WTC11 (cell line): ENCODE measurements at regions not wholly inside any gene's neighbourhood (a gene's known extent, or its start where the extent isn't known, plus 50 kb on each side); places are given as distances from the start of the nearest gene placed in this dataset.
A peak's percentile ranks its signal among the peaks of the same experiment; 100 is the strongest.

Source experiments
- ATAC-seq: fragments of 200-7000 bp; cut with Tn5 transposase; 2 replicates; pipeline ENCODE4 v1.10.0; 2021; ENCODE audit warnings: mild to moderate bottlenecking, moderate library complexity
- CTCF ChIA-PET: fragments of 300-600 bp; sonication (Branson Sonifier 250); formaldehyde crosslinking; loops from one replicate; lab custom pipeline; 2021; ENCODE audit warnings: antibody characterized with exemption; lab: Charles Lee
- POLR2A ChIA-PET: fragments of 350-600 bp; sonication (Branson Sonifier 250); formaldehyde crosslinking; loops from one replicate; lab custom pipeline; 2021; ENCODE audit warnings: antibody characterized with exemption; lab: Charles Lee
- DNase-seq: peaks from one replicate; pipeline ENCODE4 v3.0.0; 2021; ENCODE audit warnings: low spot score
- H3K27ac Mint-ChIP-seq: 2 replicates; pipeline ENCODE4 v1.8.0; 2021; ENCODE audit warnings: mixed read lengths
- H3K27me3 Mint-ChIP-seq: 2 replicates; pipeline ENCODE4 v1.8.0; 2021; ENCODE audit warnings: low read depth, mild to moderate bottlenecking, moderate library complexity, mixed read lengths
- H3K36me3 Mint-ChIP-seq: 2 replicates; pipeline ENCODE4 v1.8.0; 2021; ENCODE audit warnings: mixed read lengths
- H3K4me1 Mint-ChIP-seq: 2 replicates; pipeline ENCODE4 v1.8.0; 2022; ENCODE audit warnings: mixed read lengths
- H3K4me3 Mint-ChIP-seq: 2 replicates; pipeline ENCODE4 v1.8.0; 2021; ENCODE audit warnings: mild to moderate bottlenecking, moderate library complexity, mixed read lengths
- H3K9me3 Mint-ChIP-seq: 2 replicates; pipeline ENCODE4 v1.8.0; 2021; ENCODE audit warnings: mixed read lengths
- CREB1 ChIP-seq: sonication (generic); formaldehyde crosslinking; IDR thresholded peaks from 2 replicates; pipeline ENCODE4 v1.8.0; 2023; ENCODE audit warnings: mild to moderate bottlenecking, missing genetic modification reagents
- CREM ChIP-seq: sonication (generic); formaldehyde crosslinking; IDR thresholded peaks from 2 replicates; pipeline ENCODE4 v1.8.1; 2022; ENCODE audit warnings: mild to moderate bottlenecking, missing genetic modification reagents, moderate library complexity
- FOXK1 ChIP-seq: sonication (generic); formaldehyde crosslinking; IDR thresholded peaks from 2 replicates; pipeline ENCODE4 v1.8.0; 2022; ENCODE audit warnings: mild to moderate bottlenecking, moderate library complexity, missing genetic modification reagents
- FOXP1 ChIP-seq: sonication (generic); formaldehyde crosslinking; IDR thresholded peaks from 2 replicates; pipeline ENCODE4 v1.8.0; 2022; ENCODE audit warnings: missing genetic modification reagents, mild to moderate bottlenecking, moderate library complexity, borderline replicate concordance
- GABPB1 ChIP-seq: sonication (generic); formaldehyde crosslinking; IDR thresholded peaks from 2 replicates; pipeline ENCODE4 v1.8.1; 2023; ENCODE audit warnings: mild to moderate bottlenecking, missing genetic modification reagents
- GRHL2 ChIP-seq: fragments of 250-450 bp; sonication (Bioruptor Pico); IDR thresholded peaks from 2 replicates; pipeline ENCODE4 v1.8.0; 2022; ENCODE audit warnings: mild to moderate bottlenecking, moderate library complexity; ENCODE audit not compliant: insufficient replicate concordance, severe bottlenecking
- JUN ChIP-seq: sonication (generic); formaldehyde crosslinking; IDR thresholded peaks from 2 replicates; pipeline ENCODE4 v1.8.0; 2023; ENCODE audit warnings: mild to moderate bottlenecking, missing genetic modification reagents
- OVOL2 ChIP-seq: fragments of 250-450 bp; sonication (Bioruptor Pico); IDR thresholded peaks from 2 replicates; pipeline ENCODE4 v1.9.0; 2021; ENCODE audit warnings: mild to moderate bottlenecking, borderline replicate concordance
- SMAD4 ChIP-seq: sonication (generic); formaldehyde crosslinking; IDR thresholded peaks from 2 replicates; pipeline ENCODE4 v1.8.0; 2022; ENCODE audit warnings: mild to moderate bottlenecking, missing genetic modification reagents
- TEAD1 ChIP-seq: sonication (generic); formaldehyde crosslinking; IDR thresholded peaks from 2 replicates; pipeline ENCODE4 v1.8.0; 2022; ENCODE audit warnings: mild to moderate bottlenecking, missing genetic modification reagents
- ZNF121 ChIP-seq: sonication (generic); formaldehyde crosslinking; IDR thresholded peaks from 2 replicates; pipeline ENCODE4 v1.8.0; 2023; ENCODE audit warnings: missing genetic modification reagents
- ZNF416 ChIP-seq: fragments of 250-450 bp; sonication (Bioruptor Pico); IDR thresholded peaks from 2 replicates; pipeline ENCODE4 v1.9.0; 2021; ENCODE audit warnings: mild to moderate bottlenecking, inconsistent platforms
- ZNF671 ChIP-seq: fragments of 250-450 bp; sonication (Bioruptor Pico); IDR thresholded peaks from 2 replicates; pipeline ENCODE4 v1.8.0; 2021; ENCODE audit warnings: mild to moderate bottlenecking
- TF ChIP-seq, protein P1 (sequence below): sonication (generic); formaldehyde crosslinking; IDR thresholded peaks from 2 replicates; pipeline ENCODE4 v1.8.0; 2023; ENCODE audit warnings: missing genetic modification reagents
- TF ChIP-seq, protein P2 (sequence below): sonication (generic); formaldehyde crosslinking; IDR thresholded peaks from 2 replicates; pipeline ENCODE4 v1.8.0; 2023; ENCODE audit warnings: mild to moderate bottlenecking, missing genetic modification reagents
- TF ChIP-seq, protein P3 (sequence below): sonication (generic); formaldehyde crosslinking; IDR thresholded peaks from 2 replicates; pipeline ENCODE4 v1.8.0; 2022; ENCODE audit warnings: mild to moderate bottlenecking, missing genetic modification reagents
- TF ChIP-seq, protein P4 (sequence below): sonication (generic); formaldehyde crosslinking; IDR thresholded peaks from 2 replicates; pipeline ENCODE4 v1.8.0; 2022; ENCODE audit warnings: mild to moderate bottlenecking, missing genetic modification reagents
- TF ChIP-seq, protein P5 (sequence below): sonication (generic); formaldehyde crosslinking; IDR thresholded peaks from 2 replicates; pipeline ENCODE4 v1.8.1; 2022; ENCODE audit warnings: mild to moderate bottlenecking, missing genetic modification reagents, moderate library complexity, borderline replicate concordance
- TF ChIP-seq, protein P6 (sequence below): fragments of 250-450 bp; sonication (Bioruptor Pico); conservative IDR thresholded peaks from 2 replicates; pipeline ENCODE4 v1.9.0; 2021; ENCODE audit warnings: mild to moderate bottlenecking
- TF ChIP-seq, protein P7 (sequence below): sonication (generic); formaldehyde crosslinking; IDR thresholded peaks from 2 replicates; pipeline ENCODE4 v1.8.0; 2022; ENCODE audit warnings: mild to moderate bottlenecking, missing genetic modification reagents
- TF ChIP-seq, protein P8 (sequence below): fragments of 200-600 bp; IDR thresholded peaks from 2 replicates; pipeline ENCODE4 v1.8.0; 2022; ENCODE audit warnings: antibody characterized with exemption

DNA sequence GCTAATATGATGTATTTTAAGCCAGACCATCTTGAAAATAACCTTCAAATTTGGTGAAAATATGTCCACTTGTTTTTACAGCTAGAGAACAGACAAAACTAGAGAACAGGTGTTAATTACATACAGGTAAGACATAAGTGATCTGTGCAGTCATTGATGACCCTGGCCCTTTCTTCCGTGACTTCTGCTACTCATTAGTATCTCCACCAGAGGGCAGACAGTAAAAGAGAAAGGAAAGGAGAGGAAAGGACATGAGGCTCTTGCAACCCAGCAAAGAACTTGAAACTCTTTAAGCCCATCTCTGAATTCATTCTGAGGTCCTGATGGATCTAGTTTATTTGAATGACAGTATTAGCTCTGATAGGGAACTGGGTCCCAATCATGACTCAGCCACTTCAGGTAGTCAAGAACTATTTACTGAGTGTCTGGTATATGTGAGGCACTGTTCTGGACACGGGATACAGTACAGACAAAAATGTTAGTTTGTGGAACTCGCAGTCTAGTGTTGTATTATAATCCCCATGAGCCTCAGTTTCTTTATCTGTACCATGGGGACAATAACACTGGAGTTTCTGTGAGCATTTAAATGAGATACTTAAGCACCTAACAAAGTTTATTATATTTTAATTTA, 121.0 kb upstream of the TEX13D start:
- POLR2A ChIA-PET = no interaction called here
- no peak overlapping the region for H3K27ac Mint-ChIP-seq

DNA sequence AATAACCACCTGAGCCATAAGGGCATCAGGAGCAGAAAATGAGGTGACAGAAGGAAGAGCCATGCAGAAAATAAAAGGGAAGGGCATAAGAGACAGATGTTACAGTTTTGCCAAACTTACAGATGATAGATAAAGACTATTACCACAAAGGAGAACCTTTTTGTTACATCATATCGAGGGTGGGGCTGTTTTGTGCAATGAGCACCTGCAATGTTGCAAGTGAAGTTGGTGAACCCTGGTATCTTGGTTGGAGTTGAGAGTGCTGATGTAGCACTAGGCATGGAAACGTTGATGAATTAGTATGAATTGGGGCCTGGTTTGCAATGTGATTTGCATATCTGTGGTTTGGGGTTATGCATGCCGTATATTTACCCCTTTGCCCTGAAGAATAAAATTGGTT, 119.8 kb upstream of the TEX13D start:
- CTCF ChIA-PET = no interaction called here
- POLR2A ChIA-PET = no interaction called here
- ATAC-seq = no peak
- H3K27me3 Mint-ChIP-seq = no peaks in the 10 kb centered on the region
- no peak for TF ChIP-seq JUN (CRISPR knock-in tag)
- no peak for TF ChIP-seq SMAD4 (CRISPR knock-in tag)
- TF ChIP-seq, protein P1, sequence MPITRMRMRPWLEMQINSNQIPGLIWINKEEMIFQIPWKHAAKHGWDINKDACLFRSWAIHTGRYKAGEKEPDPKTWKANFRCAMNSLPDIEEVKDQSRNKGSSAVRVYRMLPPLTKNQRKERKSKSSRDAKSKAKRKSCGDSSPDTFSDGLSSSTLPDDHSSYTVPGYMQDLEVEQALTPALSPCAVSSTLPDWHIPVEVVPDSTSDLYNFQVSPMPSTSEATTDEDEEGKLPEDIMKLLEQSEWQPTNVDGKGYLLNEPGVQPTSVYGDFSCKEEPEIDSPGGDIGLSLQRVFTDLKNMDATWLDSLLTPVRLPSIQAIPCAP (CRISPR knock-in tag) = no peak
- TF ChIP-seq, protein P2, sequence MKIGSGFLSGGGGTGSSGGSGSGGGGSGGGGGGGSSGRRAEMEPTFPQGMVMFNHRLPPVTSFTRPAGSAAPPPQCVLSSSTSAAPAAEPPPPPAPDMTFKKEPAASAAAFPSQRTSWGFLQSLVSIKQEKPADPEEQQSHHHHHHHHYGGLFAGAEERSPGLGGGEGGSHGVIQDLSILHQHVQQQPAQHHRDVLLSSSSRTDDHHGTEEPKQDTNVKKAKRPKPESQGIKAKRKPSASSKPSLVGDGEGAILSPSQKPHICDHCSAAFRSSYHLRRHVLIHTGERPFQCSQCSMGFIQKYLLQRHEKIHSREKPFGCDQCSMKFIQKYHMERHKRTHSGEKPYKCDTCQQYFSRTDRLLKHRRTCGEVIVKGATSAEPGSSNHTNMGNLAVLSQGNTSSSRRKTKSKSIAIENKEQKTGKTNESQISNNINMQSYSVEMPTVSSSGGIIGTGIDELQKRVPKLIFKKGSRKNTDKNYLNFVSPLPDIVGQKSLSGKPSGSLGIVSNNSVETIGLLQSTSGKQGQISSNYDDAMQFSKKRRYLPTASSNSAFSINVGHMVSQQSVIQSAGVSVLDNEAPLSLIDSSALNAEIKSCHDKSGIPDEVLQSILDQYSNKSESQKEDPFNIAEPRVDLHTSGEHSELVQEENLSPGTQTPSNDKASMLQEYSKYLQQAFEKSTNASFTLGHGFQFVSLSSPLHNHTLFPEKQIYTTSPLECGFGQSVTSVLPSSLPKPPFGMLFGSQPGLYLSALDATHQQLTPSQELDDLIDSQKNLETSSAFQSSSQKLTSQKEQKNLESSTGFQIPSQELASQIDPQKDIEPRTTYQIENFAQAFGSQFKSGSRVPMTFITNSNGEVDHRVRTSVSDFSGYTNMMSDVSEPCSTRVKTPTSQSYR = no peak
- no peak for TF ChIP-seq CREM (CRISPR knock-in tag)
- TF ChIP-seq ZNF671 (CRISPR knock-in tag) = no peak
- no peak for TF ChIP-seq CREB1
- TF ChIP-seq, protein P3, sequence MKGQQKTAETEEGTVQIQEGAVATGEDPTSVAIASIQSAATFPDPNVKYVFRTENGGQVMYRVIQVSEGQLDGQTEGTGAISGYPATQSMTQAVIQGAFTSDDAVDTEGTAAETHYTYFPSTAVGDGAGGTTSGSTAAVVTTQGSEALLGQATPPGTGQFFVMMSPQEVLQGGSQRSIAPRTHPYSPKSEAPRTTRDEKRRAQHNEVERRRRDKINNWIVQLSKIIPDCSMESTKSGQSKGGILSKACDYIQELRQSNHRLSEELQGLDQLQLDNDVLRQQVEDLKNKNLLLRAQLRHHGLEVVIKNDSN (CRISPR knock-in tag) = no peak
- TF ChIP-seq ZNF416 (CRISPR knock-in tag) = no peak
- no peak for TF ChIP-seq FOXK1
- TF ChIP-seq, protein P4, sequence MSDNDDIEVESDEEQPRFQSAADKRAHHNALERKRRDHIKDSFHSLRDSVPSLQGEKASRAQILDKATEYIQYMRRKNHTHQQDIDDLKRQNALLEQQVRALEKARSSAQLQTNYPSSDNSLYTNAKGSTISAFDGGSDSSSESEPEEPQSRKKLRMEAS = no peak
- no peak for TF ChIP-seq GABPB1
- no peak for TF ChIP-seq GRHL2 (CRISPR knock-in tag)
- TF ChIP-seq OVOL2 (CRISPR knock-in tag) = no peak
- TF ChIP-seq, protein P5, sequence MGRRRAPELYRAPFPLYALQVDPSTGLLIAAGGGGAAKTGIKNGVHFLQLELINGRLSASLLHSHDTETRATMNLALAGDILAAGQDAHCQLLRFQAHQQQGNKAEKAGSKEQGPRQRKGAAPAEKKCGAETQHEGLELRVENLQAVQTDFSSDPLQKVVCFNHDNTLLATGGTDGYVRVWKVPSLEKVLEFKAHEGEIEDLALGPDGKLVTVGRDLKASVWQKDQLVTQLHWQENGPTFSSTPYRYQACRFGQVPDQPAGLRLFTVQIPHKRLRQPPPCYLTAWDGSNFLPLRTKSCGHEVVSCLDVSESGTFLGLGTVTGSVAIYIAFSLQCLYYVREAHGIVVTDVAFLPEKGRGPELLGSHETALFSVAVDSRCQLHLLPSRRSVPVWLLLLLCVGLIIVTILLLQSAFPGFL (CRISPR knock-in tag) = no peak
- no peak for TF ChIP-seq TEAD1 (CRISPR knock-in tag)
- TF ChIP-seq, protein P6, sequence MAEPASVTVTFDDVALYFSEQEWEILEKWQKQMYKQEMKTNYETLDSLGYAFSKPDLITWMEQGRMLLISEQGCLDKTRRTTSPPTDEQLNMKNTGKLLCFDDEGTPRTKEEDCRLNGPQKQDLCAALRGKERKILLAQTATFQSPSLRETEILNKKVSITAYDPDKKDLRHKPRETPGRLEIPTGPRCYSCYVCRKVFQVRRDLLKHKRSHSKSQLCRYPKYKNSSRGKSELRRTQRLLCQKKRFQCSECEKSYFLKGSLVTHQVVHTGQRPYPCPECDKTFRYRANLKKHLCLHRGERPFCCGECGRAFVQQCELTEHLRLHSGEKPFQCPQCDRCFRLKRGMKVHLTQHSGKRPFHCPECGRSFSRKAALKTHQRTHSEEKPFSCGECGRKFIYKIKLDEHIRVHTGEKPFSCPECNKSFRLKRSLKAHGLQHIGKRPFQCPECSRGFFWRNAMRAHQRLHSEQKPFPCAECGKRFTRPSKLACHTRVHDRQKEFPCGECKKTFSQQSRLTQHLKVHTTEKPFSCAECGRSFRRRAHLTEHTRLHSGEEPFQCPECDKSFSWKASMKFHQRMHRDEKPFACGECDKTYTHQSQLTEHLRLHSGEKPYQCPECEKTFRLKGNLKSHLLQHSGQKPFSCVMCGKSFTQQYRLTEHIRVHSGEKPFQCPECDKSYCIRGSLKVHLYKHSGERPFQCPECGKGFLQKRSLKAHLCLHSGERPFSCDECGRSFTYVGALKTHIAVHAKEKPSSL (CRISPR knock-in tag) = no peak
- TF ChIP-seq, protein P7, sequence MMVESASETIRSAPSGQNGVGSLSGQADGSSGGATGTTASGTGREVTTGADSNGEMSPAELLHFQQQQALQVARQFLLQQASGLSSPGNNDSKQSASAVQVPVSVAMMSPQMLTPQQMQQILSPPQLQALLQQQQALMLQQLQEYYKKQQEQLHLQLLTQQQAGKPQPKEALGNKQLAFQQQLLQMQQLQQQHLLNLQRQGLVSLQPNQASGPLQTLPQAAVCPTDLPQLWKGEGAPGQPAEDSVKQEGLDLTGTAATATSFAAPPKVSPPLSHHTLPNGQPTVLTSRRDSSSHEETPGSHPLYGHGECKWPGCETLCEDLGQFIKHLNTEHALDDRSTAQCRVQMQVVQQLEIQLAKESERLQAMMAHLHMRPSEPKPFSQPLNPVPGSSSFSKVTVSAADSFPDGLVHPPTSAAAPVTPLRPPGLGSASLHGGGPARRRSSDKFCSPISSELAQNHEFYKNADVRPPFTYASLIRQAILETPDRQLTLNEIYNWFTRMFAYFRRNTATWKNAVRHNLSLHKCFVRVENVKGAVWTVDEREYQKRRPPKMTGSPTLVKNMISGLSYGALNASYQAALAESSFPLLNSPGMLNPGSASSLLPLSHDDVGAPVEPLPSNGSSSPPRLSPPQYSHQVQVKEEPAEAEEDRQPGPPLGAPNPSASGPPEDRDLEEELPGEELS (CRISPR knock-in tag) = no peak
- no peak for TF ChIP-seq FOXP1 (CRISPR knock-in tag)
- peaks cover 29% of the 10 kb centered on the region for H3K4me1 Mint-ChIP-seq
- H3K27ac Mint-ChIP-seq = no peak overlapping the region
- H3K9me3 Mint-ChIP-seq = no peaks in the 10 kb centered on the region
- H3K4me3 Mint-ChIP-seq = no peak overlapping the region
- DNase-seq = no peak
- no peaks in the 10 kb centered on the region for H3K36me3 Mint-ChIP-seq

More for the DNA sequence above, 121.0 kb upstream of the TEX13D start:
- Mint-ChIP-seq H3K4me3 (no peak overlapping the region), H3K4me1 (peaks cover 18% of the 10 kb centered on the region), H3K36me3 (no peaks in the 10 kb centered on the region), H3K9me3 (no peaks in the 10 kb centered on the region), H3K27me3 (no peaks in the 10 kb centered on the region)
- TF ChIP-seq ZNF121 (CRISPR knock-in tag) = no peak
- TF ChIP-seq, protein P8, sequence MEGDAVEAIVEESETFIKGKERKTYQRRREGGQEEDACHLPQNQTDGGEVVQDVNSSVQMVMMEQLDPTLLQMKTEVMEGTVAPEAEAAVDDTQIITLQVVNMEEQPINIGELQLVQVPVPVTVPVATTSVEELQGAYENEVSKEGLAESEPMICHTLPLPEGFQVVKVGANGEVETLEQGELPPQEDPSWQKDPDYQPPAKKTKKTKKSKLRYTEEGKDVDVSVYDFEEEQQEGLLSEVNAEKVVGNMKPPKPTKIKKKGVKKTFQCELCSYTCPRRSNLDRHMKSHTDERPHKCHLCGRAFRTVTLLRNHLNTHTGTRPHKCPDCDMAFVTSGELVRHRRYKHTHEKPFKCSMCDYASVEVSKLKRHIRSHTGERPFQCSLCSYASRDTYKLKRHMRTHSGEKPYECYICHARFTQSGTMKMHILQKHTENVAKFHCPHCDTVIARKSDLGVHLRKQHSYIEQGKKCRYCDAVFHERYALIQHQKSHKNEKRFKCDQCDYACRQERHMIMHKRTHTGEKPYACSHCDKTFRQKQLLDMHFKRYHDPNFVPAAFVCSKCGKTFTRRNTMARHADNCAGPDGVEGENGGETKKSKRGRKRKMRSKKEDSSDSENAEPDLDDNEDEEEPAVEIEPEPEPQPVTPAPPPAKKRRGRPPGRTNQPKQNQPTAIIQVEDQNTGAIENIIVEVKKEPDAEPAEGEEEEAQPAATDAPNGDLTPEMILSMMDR = peak; percentile 38; the same call in 1 of the 2 replicates
- peak; percentile 88 for ATAC-seq
- no peak for DNase-seq
- CTCF ChIA-PET = no interaction called here
